ENCODE measurements at regions not wholly inside any gene's neighbourhood (a gene's known extent, or its start where the extent isn't known, plus 50 kb on each side); places are given as distances from the start of the nearest gene placed in this dataset.

DNA sequence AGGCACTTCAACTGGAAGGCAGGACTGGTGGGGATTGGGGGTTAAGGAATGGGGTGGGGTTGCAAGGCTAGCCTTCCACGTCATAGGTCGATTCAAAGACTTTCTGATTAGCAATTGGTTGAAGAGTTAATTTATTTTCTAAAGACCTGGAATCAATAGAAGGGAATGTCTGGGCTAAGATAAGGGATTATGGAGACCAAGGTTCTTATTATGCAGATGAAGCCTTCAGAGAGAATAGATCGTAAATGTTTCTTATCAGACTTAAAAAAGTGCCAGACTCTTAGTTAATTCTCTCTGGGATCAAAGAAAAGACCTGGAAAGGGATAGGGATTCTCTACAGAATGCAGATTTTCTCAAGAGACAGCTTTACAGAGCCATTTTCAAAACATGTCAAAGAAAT is 368.0 kb upstream of the DLGAP1 start:
- H3K4me1 ChIP-seq (ENCODE audit: control insufficient read depth, insufficient read depth, low read length): peaks cover 20% of the 10 kb centered on the region
- no peak overlapping the region for H3K4me3 ChIP-seq (ENCODE audit: low read depth, low read length)
- H3K9ac ChIP-seq (ENCODE audit: low read depth, low read length): no peak overlapping the region
- H3K9me3 ChIP-seq (ENCODE audit: control insufficient read depth, insufficient read depth, low read length): no peaks in the 10 kb centered on the region
- H3K27me3 ChIP-seq (ENCODE audit: control insufficient read depth, insufficient read depth, low read length): no peaks in the 10 kb centered on the region
- H3K36me3 ChIP-seq (ENCODE audit: control insufficient read depth, insufficient read depth, low read length): no peaks in the 10 kb centered on the region
- H3K27ac ChIP-seq (ENCODE audit: low read depth, low read length): no peak overlapping the region

DNA sequence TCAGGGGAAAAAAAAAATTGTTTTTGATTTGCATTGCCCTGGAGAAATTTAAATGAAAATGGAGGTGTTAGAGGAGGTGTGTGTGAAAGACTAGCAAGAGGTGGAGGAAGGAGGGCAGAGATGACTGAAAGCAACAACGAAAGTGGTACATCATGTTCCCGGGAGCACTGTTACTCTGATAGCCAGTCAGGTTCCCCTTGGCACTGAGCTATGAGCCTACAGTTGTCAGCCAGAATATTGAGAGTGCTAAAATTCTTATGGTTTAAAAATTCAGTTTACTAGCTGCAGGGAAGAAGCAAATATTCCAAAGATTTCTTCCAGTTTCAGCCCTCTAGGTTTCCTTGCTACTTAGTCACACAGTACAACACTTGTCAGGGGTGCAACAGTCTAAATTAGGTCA is 366.7 kb upstream of the DLGAP1 start:
- Histone ChIP-seq H3K36me3 (ENCODE audit: control insufficient read depth, insufficient read depth, low read length) (no peaks in the 10 kb centered on the region), H3K4me3 (ENCODE audit: low read depth, low read length) (no peak overlapping the region), H3K9me3 (ENCODE audit: control insufficient read depth, insufficient read depth, low read length) (no peaks in the 10 kb centered on the region), H3K9ac (ENCODE audit: low read depth, low read length) (no peak overlapping the region), H3K4me1 (ENCODE audit: control insufficient read depth, insufficient read depth, low read length) (peaks cover 11% of the 10 kb centered on the region), H3K27ac (ENCODE audit: low read depth, low read length) (no peak overlapping the region), H3K27me3 (ENCODE audit: control insufficient read depth, insufficient read depth, low read length) (no peaks in the 10 kb centered on the region)

DNA sequence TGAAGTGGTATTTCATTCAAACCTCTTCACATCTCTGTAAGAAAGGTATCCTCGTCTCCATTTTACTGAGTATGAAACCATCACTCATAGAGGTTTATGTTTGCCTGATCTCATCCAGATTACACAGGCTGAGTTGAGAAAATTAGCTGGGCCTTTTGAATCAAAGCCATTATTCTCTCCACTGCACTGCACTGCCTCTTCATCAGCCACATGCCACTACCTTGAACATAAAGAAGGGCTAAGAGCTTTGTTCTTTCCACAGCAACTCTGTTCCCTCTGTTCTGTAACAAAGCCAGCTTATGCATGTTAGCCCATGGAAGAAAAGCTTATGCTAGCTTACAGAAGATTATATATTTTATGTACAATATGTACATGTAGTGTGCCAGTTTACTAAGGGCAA is 362.6 kb upstream of the DLGAP1 start:
- Histone ChIP-seq H3K4me1 (ENCODE audit: control insufficient read depth, insufficient read depth, low read length) (peaks cover 16% of the 10 kb centered on the region), H3K27ac (ENCODE audit: low read depth, low read length) (no peak overlapping the region), H3K9me3 (ENCODE audit: control insufficient read depth, insufficient read depth, low read length) (no peaks in the 10 kb centered on the region), H3K27me3 (ENCODE audit: control insufficient read depth, insufficient read depth, low read length) (no peaks in the 10 kb centered on the region), H3K9ac (ENCODE audit: low read depth, low read length) (no peak overlapping the region), H3K36me3 (ENCODE audit: control insufficient read depth, insufficient read depth, low read length) (no peaks in the 10 kb centered on the region), H3K4me3 (ENCODE audit: low read depth, low read length) (no peak overlapping the region)

DNA sequence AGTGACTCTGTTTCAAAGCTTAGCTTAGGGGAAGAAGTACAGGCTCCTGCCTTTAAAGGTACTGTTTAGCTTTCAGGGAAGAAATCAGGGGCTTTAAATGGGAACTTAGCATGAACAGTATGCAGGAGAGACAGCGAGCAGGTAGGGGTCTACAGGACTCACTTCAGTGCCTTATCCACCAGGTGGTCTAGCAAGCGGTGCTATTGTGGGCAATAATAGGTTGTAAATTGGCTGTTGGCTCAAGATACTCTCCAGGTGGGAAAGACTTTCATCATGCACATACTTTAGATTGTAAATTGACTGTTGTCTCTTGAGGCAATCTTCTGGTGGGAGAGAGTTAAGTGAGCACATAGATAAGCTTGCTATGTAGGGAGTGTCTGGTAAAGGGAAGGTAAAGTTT is 358.6 kb upstream of the DLGAP1 start:
- no peaks in the 10 kb centered on the region for H3K36me3 ChIP-seq (ENCODE audit: control insufficient read depth, insufficient read depth, low read length)
- no peak overlapping the region for H3K4me3 ChIP-seq (ENCODE audit: low read depth, low read length)
- H3K9me3 ChIP-seq (ENCODE audit: control insufficient read depth, insufficient read depth, low read length): no peaks in the 10 kb centered on the region
- peaks cover 6% of the 10 kb centered on the region for H3K4me1 ChIP-seq (ENCODE audit: control insufficient read depth, insufficient read depth, low read length)
- H3K9ac ChIP-seq (ENCODE audit: low read depth, low read length): no peak overlapping the region
- H3K27me3 ChIP-seq (ENCODE audit: control insufficient read depth, insufficient read depth, low read length): no peaks in the 10 kb centered on the region
- H3K27ac ChIP-seq (ENCODE audit: low read depth, low read length): no peak overlapping the region

DNA sequence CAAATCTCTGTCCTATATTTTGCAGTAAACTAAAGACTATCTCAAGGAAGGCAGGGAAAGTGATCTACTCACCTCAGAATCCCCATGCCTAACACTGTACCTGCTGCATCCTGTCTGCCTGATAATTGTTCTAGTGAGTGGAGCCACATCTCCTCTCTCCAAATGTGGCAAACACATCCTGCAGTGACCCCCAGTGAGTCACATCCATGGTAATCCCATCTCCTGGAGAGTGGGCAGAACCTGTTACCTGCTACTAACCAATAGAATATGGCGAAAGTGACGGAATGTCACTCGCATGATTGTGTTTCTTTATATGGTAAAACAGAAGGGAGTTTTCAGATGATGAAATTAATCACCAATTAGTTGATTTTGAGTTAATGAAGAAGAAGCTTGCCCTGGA is 353.8 kb upstream of the DLGAP1 start:
- no peak overlapping the region for H3K27ac ChIP-seq (ENCODE audit: low read depth, low read length)
- H3K4me1 ChIP-seq (ENCODE audit: control insufficient read depth, insufficient read depth, low read length): peaks cover 7% of the 10 kb centered on the region
- no peaks in the 10 kb centered on the region for H3K36me3 ChIP-seq (ENCODE audit: control insufficient read depth, insufficient read depth, low read length)
- no peaks in the 10 kb centered on the region for H3K9me3 ChIP-seq (ENCODE audit: control insufficient read depth, insufficient read depth, low read length)
- H3K27me3 ChIP-seq (ENCODE audit: control insufficient read depth, insufficient read depth, low read length): no peaks in the 10 kb centered on the region
- no peak overlapping the region for H3K4me3 ChIP-seq (ENCODE audit: low read depth, low read length)
- H3K9ac ChIP-seq (ENCODE audit: low read depth, low read length): no peak overlapping the region

DNA sequence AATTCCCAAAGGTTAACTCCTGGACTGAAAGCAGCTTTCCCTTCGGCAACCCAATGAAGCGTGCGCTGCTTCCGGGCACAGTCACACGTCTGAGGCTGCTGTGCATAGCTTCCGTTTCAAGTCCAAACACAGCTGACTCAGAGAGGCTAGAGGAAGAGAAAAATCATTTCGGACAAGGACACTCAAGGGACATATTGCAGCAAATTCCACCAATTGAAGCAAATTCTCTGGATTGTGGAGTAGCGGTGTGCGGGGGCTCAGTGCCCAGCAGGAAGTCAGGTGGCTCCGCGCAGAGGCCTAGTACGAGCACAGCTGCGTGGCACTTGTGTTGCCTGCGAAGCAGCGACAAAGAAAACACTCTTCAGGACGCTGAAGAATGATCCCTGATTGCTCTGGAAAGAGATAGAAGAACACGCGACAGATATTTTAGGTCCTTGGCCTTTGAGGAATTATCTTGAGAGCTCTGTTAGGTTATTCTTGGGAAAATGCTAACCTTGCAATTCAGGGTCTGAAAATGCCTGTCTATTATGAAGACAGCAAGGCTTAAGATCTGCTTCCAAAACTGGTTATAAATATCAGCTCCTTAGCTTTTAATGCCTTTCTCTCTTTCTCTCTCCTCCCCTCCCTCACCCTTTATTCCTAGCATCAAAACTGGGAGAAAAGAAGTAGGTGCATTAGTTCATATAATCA is 352.6 kb upstream of the DLGAP1 start:
- Histone ChIP-seq H3K4me1 (ENCODE audit: control insufficient read depth, insufficient read depth, low read length) (peaks cover 2% of the 10 kb centered on the region; the same call in 1 of the 2 replicates), H3K27ac (ENCODE audit: low read depth, low read length) (no peak overlapping the region), H3K4me3 (ENCODE audit: low read depth, low read length) (no peak overlapping the region), H3K9ac (ENCODE audit: low read depth, low read length) (no peak overlapping the region), H3K27me3 (ENCODE audit: control insufficient read depth, insufficient read depth, low read length) (no peaks in the 10 kb centered on the region), H3K9me3 (ENCODE audit: control insufficient read depth, insufficient read depth, low read length) (no peaks in the 10 kb centered on the region), H3K36me3 (ENCODE audit: control insufficient read depth, insufficient read depth, low read length) (no peaks in the 10 kb centered on the region)

DNA sequence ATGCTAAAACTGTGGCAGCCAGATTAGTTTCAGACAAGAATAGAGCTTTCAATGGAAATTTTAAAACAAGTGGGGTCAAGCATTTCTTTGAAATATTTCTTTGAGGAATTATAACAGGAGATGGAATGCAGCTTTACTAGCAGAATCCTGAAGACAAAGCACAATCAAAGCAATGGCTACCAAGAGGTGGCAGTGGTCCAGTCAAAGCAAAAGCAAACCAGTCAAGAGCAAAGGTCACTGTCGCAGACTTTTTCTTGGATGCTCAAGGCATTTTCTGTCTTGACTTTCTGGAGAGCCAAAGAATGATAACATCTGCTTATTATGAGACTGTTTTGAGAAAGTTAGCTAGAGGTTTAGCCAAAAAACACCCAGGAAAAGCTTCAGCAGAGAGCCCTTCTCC is 351.2 kb upstream of the DLGAP1 start:
- H3K4me3 ChIP-seq (ENCODE audit: low read depth, low read length): no peak overlapping the region
- no peaks in the 10 kb centered on the region for H3K36me3 ChIP-seq (ENCODE audit: control insufficient read depth, insufficient read depth, low read length)
- H3K4me1 ChIP-seq (ENCODE audit: control insufficient read depth, insufficient read depth, low read length): peaks cover 2% of the 10 kb centered on the region; the same call in 1 of the 2 replicates
- no peak overlapping the region for H3K9ac ChIP-seq (ENCODE audit: low read depth, low read length)
- no peaks in the 10 kb centered on the region for H3K9me3 ChIP-seq (ENCODE audit: control insufficient read depth, insufficient read depth, low read length)
- no peak overlapping the region for H3K27ac ChIP-seq (ENCODE audit: low read depth, low read length)
- H3K27me3 ChIP-seq (ENCODE audit: control insufficient read depth, insufficient read depth, low read length): no peaks in the 10 kb centered on the region

DNA sequence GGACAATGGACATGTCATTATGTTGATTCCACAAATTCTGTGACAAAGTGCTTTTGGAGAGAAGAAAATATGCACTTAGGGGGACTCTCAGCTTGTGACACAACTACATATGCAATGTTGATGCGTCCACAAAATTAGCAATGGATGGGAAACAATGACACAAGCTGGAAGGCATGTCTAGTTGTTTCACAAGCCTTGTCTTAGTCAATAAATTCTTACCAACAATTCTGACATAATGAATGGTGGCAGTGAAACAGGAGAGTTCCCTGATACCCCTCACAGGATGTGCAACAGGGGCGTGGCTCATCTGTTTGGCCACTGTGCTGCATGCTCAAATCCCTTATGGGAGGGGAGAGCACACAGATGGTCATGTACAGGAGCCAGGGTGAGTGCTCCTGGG is 347.2 kb upstream of the DLGAP1 start:
- Histone ChIP-seq H3K9me3 (ENCODE audit: control insufficient read depth, insufficient read depth, low read length) (0 out of 2 replicates have a peak, but pooled peaks cover 4% of the 10 kb centered on the region), H3K36me3 (ENCODE audit: control insufficient read depth, insufficient read depth, low read length) (no peaks in the 10 kb centered on the region)

DNA sequence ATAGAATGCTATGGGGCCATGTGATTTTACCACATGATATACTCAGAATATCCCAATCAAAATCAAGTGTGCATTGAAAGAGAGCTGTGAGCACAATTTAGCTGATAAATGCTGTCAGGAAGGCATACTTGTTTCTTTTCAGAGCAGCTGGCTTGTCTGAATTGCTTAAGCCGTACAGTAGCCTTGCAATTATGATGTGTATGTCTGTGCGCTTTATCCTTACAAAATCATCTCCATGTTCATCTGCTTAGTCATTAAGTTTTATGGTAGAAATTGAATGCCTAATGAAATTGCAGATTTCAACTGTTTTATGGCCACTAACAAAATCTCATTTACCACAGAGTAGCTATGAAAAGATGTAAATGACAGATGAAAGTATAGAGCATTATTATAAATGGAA is 346.0 kb upstream of the DLGAP1 start:
- H3K9ac ChIP-seq (ENCODE audit: low read depth, low read length): no peak overlapping the region
- no peaks in the 10 kb centered on the region for H3K36me3 ChIP-seq (ENCODE audit: control insufficient read depth, insufficient read depth, low read length)
- H3K27ac ChIP-seq (ENCODE audit: low read depth, low read length): no peak overlapping the region
- no peak overlapping the region for H3K4me3 ChIP-seq (ENCODE audit: low read depth, low read length)
- 0 out of 2 replicates have a peak, but pooled peaks cover 4% of the 10 kb centered on the region for H3K9me3 ChIP-seq (ENCODE audit: control insufficient read depth, insufficient read depth, low read length)
- H3K27me3 ChIP-seq (ENCODE audit: control insufficient read depth, insufficient read depth, low read length): no peaks in the 10 kb centered on the region
- H3K4me1 ChIP-seq (ENCODE audit: control insufficient read depth, insufficient read depth, low read length): no peaks in the 10 kb centered on the region

More for the DNA sequence above, 347.2 kb upstream of the DLGAP1 start:
- H3K4me1 ChIP-seq (ENCODE audit: control insufficient read depth, insufficient read depth, low read length): no peaks in the 10 kb centered on the region
- H3K27ac ChIP-seq (ENCODE audit: low read depth, low read length): no peak overlapping the region
- H3K27me3 ChIP-seq (ENCODE audit: control insufficient read depth, insufficient read depth, low read length): no peaks in the 10 kb centered on the region
- H3K4me3 ChIP-seq (ENCODE audit: low read depth, low read length): no peak overlapping the region
- H3K9ac ChIP-seq (ENCODE audit: low read depth, low read length): no peak overlapping the region

DNA sequence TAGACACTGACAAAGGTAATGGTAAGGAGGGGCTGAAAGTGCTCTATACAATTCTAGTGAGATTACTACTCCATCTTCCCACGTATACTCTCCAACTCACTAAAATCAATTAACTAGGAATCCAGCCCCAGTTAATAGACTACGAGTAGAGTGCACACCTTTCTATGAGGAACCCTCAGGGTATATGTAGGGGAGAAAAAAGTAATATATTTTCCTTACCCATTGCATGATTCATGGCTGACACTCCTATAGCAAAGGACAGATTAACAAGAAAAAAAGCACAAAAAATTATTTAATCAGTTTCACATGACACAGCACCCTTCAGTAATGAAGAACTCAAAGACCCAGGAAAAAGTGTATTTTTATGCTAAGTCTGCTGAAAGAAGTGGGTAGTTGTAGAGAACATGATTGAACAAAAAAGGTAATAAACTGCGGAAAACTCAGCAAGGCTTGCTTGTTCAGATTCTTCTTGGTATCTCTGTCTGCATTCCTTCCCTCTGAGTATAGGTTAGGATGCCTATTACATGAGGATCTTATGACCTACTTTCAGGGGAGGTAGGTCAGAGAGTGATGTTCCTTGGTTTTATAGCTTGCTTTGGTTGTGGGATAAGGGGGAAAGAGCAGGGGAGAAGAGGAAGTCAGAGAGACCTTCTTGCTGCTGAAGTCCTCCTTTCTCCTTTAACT is 342.0 kb upstream of the DLGAP1 start:
- H3K27me3 ChIP-seq (ENCODE audit: control insufficient read depth, insufficient read depth, low read length): no peaks in the 10 kb centered on the region
- H3K4me1 ChIP-seq (ENCODE audit: control insufficient read depth, insufficient read depth, low read length): no peaks in the 10 kb centered on the region
- no peak overlapping the region for H3K9ac ChIP-seq (ENCODE audit: low read depth, low read length)
- H3K9me3 ChIP-seq (ENCODE audit: control insufficient read depth, insufficient read depth, low read length): 0 out of 2 replicates have a peak, but pooled peaks cover 4% of the 10 kb centered on the region
- H3K4me3 ChIP-seq (ENCODE audit: low read depth, low read length): no peak overlapping the region
- H3K27ac ChIP-seq (ENCODE audit: low read depth, low read length): no peak overlapping the region
- H3K36me3 ChIP-seq (ENCODE audit: control insufficient read depth, insufficient read depth, low read length): no peaks in the 10 kb centered on the region

DNA sequence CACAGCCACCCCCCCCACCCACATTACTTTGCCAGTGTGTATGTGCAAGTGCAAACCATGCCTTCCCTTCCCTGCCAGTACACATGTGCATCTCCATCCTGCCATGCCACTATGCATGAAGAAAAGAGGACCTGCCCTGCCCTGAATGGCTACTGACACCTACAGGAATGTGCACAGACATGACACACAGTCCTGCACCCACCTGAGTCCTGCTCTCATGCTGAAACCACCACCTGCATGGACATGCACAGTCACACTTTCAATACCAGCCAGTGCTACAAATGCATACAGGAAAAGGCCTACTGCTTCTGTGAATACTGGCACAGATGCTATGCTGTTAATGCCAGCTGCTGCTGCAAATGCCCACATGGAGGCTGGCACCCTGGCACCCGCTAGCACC is 334.4 kb upstream of the DLGAP1 start:
- no peaks in the 10 kb centered on the region for H3K27me3 ChIP-seq (ENCODE audit: control insufficient read depth, insufficient read depth, low read length)
- no peaks in the 10 kb centered on the region for H3K4me1 ChIP-seq (ENCODE audit: control insufficient read depth, insufficient read depth, low read length)
- H3K9ac ChIP-seq (ENCODE audit: low read depth, low read length): no peak overlapping the region
- H3K27ac ChIP-seq (ENCODE audit: low read depth, low read length): no peak overlapping the region
- H3K4me3 ChIP-seq (ENCODE audit: low read depth, low read length): no peak overlapping the region
- H3K9me3 ChIP-seq (ENCODE audit: control insufficient read depth, insufficient read depth, low read length): no peaks in the 10 kb centered on the region
- H3K36me3 ChIP-seq (ENCODE audit: control insufficient read depth, insufficient read depth, low read length): no peaks in the 10 kb centered on the region
